Heart left ventricle (tissue), 13 donors: ENCODE measurements at regions not wholly inside any gene's neighbourhood (a gene's known extent, or its start where the extent isn't known, plus 50 kb on each side); places are given as distances from the start of the nearest gene placed in this dataset.

Source experiments
- POLR2A ChIP-seq, 2 donors: fragments of 450-650 bp; IDR thresholded peaks; one replicate each; pipeline ENCODE4 v1.6.1; 2017; ENCODE audit warnings: antibody characterized with exemption in 2 of 2, mild to moderate bottlenecking in 2 of 2, moderate library complexity in 2 of 2
- TF ChIP-seq, protein P1 (sequence below), 12 donors: fragments of 200-600 bp; sonication (generic) in 4 of 12; IDR thresholded peaks; one replicate each; pipeline versions ENCODE4 v1.5.0 to v1.8.0; 2018 to 2022; ENCODE audit warnings: antibody characterized with exemption in 12 of 12, mild to moderate bottlenecking in 5 of 12
- donor health status: ischemic (EF 13 %, LVEDD 7.1; RV severe dilation, severe dysfunction).
- donor health status: DM: no; HTN: yes; CAD: no.
- donor health status: DM: no; HTN: no; CAD: no.
- donor health status: ischemic (EF 25% LVEDD 6.9; RV normal size, moderate dysfunction).
- donor health status: ischemic (EF 25% LVEDD 5.7; RV mildly dilated, moderate dysfunction).
- donor health status: ischemic (EF 35%, LVEDD 5.7; RV mildly dilated, moderate dysfunction).
- donor health status: nonischemic (EF 11% LVEDD 7.7; RV severe dilation, severe dysfunction).
- donor health status: DM: yes; HTN: yes; CAD: no.
- donor health status: PGD.
- donor health status: ischemic (EF 29% LVEDD 5.4; RV normal size, mild dysfunction).
- donor health status: nonischemic (EF 23%, LVEDD 6.1; RV moderate dilation, normal function).

DNA sequence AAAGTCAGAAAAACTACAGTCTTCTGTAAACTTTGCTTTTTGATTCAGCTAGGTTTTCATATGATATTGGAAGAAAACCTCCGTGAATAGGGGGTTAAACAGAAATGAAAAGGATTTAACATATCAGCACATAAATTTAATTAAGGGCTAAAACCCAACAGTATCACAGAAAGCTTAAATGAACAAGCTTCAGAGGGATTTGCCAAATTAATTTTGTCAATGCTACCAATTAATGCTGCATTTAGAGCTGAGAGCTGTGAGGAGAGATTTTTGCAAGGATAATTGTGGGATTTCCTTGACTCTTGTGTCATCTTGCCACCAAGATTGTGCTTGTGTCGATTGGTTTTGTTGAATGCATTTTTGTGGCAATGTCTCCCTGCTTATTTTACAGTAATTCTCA lies 379.9 kb downstream of the CD109 start:
- TF ChIP-seq, protein P1, sequence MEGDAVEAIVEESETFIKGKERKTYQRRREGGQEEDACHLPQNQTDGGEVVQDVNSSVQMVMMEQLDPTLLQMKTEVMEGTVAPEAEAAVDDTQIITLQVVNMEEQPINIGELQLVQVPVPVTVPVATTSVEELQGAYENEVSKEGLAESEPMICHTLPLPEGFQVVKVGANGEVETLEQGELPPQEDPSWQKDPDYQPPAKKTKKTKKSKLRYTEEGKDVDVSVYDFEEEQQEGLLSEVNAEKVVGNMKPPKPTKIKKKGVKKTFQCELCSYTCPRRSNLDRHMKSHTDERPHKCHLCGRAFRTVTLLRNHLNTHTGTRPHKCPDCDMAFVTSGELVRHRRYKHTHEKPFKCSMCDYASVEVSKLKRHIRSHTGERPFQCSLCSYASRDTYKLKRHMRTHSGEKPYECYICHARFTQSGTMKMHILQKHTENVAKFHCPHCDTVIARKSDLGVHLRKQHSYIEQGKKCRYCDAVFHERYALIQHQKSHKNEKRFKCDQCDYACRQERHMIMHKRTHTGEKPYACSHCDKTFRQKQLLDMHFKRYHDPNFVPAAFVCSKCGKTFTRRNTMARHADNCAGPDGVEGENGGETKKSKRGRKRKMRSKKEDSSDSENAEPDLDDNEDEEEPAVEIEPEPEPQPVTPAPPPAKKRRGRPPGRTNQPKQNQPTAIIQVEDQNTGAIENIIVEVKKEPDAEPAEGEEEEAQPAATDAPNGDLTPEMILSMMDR (IDR thresholded peaks at IDR 0.05), result no peak
- no peak for TF ChIP-seq POLR2A (IDR thresholded peaks at IDR 0.05)
